Urinary bladder (tissue), 3 donors: ENCODE measurements at regions not wholly inside any gene's neighbourhood (a gene's known extent, or its start where the extent isn't known, plus 50 kb on each side); places are given as distances from the start of the nearest gene placed in this dataset.

ENCODE experiments used
- DNase-seq: peaks from one replicate; pipeline ENCODE4 v3.0.0-alpha.2; 2015; ENCODE audit errors: extremely low spot score
- H3K27ac ChIP-seq: one replicate; pipeline ENCODE4 v1.5.1; 2013; ENCODE audit warnings: low read depth, mild to moderate bottlenecking, moderate library complexity
- H3K36me3 ChIP-seq: one replicate; pipeline ENCODE4 v1.6.1; 2013; ENCODE audit warnings: mild to moderate bottlenecking, moderate library complexity; ENCODE audit not compliant: insufficient read depth
- H3K4me1 ChIP-seq: one replicate; pipeline ENCODE4 v1.6.1; 2013; ENCODE audit warnings: mild to moderate bottlenecking, moderate library complexity; ENCODE audit not compliant: insufficient read depth
- H3K4me3 ChIP-seq: one replicate; pipeline ENCODE4 v1.5.1; 2013; ENCODE audit warnings: low read depth, low read length
- WGBS: extraction: QIAGEN DNeasy Blood & Tissue Kit; methylation state at CpG from one replicate; pipeline ENCODE4 v1.1.7; 2013; 5-methylcytosine and 5-hydroxymethylcytosine counted together
- donor health status: healthy with polysubstance abuse.
- donor health status: healthy.

DNA sequence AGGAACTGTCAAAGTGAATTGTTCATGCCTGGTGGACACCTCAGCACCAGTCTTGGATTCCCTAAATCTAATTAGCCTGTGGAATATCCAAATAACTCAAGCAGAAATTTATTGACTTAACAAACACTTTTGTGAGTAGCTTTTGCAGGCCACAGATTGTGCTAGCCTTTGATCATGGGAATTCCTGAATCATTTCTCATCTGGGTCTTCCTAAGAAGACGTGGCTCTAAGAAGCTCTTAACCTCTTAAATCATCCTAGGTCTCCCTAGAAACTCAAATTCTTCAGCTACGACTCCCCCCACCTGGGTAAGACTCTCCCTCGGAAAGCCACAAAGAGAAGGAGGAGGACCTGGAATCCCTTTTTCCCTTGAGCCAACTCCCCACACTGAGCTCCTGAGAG lies 53.8 kb upstream of the PSEN2 start:
- Histone ChIP-seq H3K4me3 (no peak overlapping the region), H3K27ac (no peak overlapping the region), H3K4me1 (no peaks in the 10 kb centered on the region), H3K36me3 (no peaks in the 10 kb centered on the region)
- no peak for DNase-seq
- WGBS: 67% methylated on average over 3 of the region's 3 CpGs

GRCh38 chr1:226814751-226815537 lies 55.5 kb upstream of the PSEN2 start:
- 17% methylated on average over 10 of the region's 10 CpGs for WGBS
- H3K4me1 ChIP-seq: no peaks in the 10 kb centered on the region
- no peak for DNase-seq
- H3K36me3 ChIP-seq: no peaks in the 10 kb centered on the region
- H3K4me3 ChIP-seq: no peak overlapping the region
- peak overlapping the region; percentile 7 for H3K27ac ChIP-seq

- Histone ChIP-seq H3K27ac (no peak overlapping the region), H3K4me1 (no peaks in the 10 kb centered on the region), H3K36me3 (no peaks in the 10 kb centered on the region), H3K4me3 (no peak overlapping the region)
- DNase-seq: no peak
- 92% methylated on average over 7 of the region's 7 CpGs for WGBS
Measured at GRCh38 chr1:226813671-226814591, 56.5 kb upstream of the PSEN2 start.

- 95% methylated on average over 4 of the region's 4 CpGs for WGBS
- DNase-seq: no peak
- Histone ChIP-seq H3K27ac (no peak overlapping the region), H3K4me1 (no peaks in the 10 kb centered on the region), H3K4me3 (no peak overlapping the region), H3K36me3 (no peaks in the 10 kb centered on the region)
Measured at GRCh38 chr1:226810681-226811080, 59.7 kb upstream of the PSEN2 start.

DNA sequence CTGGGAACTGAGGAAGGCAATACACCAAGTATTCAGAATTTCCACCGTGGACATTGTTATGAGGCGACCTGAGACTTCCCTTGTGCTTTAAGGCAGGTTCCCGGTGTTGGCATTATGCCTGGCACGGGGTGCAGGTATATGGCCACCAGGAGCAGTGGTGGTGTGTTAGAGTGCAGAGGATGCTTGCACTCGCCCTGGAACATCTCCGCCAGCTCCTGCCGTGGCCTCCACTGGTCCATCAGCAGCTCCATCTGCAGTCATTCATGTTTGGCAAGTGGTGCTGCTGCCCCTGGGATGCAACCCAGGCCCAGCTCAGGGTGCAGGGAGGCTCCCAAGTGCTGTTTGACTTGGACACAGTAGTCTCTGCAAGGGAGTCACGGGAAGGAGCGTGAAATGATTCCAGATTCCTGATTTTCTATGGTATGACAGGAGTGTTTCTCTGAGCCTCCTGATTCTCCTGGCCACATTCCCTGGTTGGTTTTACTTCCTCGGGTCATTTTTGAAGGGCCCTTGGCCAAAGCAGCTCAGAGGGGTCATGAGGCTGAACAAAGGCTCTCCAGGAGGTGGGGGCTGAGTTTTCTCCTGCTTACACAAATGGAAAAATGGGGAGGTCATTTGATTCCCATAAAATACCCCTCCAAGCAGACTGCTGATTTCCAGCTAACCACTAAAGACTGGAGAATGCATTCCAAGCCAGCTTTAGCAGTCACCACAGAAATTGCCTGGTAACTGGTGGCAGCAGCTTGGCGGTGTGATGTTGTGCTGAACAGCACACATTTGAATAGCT lies 60.4 kb upstream of the PSEN2 start:
- H3K4me3 ChIP-seq: no peak overlapping the region
- DNase-seq: no peak

GRCh38 chr1:226808501-226808900 lies 61.9 kb upstream of the PSEN2 start:
- no peaks in the 10 kb centered on the region for H3K4me1 ChIP-seq
- no peaks in the 10 kb centered on the region for H3K36me3 ChIP-seq
- H3K27ac ChIP-seq: no peak overlapping the region
- no peak for DNase-seq
- WGBS: 94% methylated on average over 6 of the region's 6 CpGs
- no peak overlapping the region for H3K4me3 ChIP-seq

More for the DNA sequence above, 60.4 kb upstream of the PSEN2 start:
- 76% methylated on average over 11 of the region's 11 CpGs for whole genome bisulfite sequencing
- Histone ChIP-seq H3K4me1 (no peaks in the 10 kb centered on the region), H3K27ac (no peak overlapping the region), H3K36me3 (no peaks in the 10 kb centered on the region)

DNA sequence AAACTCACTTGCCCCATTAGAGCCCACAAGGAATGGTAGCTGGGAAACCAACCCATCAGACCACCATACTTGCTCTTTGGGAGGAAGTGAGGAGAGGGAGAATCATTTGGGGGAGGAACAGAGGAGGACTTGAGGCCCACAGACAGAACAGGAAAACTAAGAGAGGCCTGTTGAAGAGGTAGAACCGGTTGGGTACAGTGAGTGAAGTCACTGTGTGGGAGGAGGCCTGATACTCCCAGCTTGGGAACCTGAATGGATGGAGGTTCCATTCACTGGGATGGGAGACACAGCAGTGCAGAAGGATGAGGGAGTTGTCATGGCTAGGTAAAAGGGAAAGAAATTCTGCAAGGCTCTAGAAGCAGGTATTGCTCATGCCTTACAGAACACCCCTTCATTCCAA lies 63.4 kb upstream of the PSEN2 start:
- Histone ChIP-seq H3K36me3 (no peaks in the 10 kb centered on the region), H3K27ac (no peak overlapping the region), H3K4me3 (no peak overlapping the region), H3K4me1 (no peaks in the 10 kb centered on the region)
- no peak for DNase-seq
- WGBS: 72% methylated on average over 1 of the region's 1 CpG

DNA sequence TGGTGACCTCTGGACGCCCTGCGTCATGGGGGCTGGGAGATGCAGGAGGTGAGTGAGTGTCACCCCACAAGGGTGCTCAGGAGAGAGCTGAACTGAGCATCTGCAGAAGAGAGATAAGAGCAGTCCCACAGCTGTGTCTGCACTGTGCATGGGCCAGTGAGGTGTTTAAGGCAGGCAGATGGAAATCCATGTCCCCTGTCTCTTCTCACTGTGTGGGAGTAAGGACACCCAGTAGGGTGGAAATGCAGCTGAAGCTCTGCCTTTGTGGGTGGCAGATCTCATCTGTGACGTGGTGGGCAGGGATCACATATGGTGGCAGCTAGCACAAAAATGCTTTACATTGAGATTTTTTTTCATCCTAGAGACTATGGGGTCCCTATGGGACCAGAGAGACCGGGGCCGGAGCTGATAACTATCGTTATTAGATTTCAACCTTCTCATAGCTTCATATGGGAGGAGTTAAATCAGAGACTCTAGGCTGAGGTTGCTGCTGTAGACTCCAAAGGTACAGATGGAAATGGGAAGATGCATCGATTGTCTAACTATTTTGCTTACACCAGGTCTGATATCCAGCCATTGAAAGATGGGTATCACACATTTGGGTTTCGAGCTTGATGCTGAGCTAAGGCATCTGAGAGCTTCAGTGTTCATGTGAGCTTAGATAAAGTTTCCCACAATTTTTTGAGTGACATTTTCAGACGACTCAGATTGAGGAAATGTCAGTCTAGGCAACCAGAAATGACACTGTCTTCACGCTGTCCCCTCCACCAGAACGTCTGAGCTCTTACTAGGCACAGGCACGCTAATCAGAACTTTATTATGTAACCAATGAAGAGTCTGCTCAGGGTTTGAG lies 65.3 kb upstream of the PSEN2 start:
- Histone ChIP-seq H3K4me3 (no peak overlapping the region), H3K4me1 (no peaks in the 10 kb centered on the region), H3K27ac (no peak overlapping the region), H3K36me3 (no peaks in the 10 kb centered on the region)
- DNase-seq: no peak
- WGBS: 89% methylated on average over 12 of the region's 12 CpGs

GRCh38 chr1:226800763-226801380 lies 61.8 kb upstream of the ITPKB start:
- DNase-seq: no peak
- Histone ChIP-seq H3K27ac (no peak overlapping the region), H3K36me3 (no peaks in the 10 kb centered on the region), H3K4me1 (no peaks in the 10 kb centered on the region), H3K4me3 (no peak overlapping the region)
- 84% methylated on average over 2 of the region's 2 CpGs for WGBS

DNA sequence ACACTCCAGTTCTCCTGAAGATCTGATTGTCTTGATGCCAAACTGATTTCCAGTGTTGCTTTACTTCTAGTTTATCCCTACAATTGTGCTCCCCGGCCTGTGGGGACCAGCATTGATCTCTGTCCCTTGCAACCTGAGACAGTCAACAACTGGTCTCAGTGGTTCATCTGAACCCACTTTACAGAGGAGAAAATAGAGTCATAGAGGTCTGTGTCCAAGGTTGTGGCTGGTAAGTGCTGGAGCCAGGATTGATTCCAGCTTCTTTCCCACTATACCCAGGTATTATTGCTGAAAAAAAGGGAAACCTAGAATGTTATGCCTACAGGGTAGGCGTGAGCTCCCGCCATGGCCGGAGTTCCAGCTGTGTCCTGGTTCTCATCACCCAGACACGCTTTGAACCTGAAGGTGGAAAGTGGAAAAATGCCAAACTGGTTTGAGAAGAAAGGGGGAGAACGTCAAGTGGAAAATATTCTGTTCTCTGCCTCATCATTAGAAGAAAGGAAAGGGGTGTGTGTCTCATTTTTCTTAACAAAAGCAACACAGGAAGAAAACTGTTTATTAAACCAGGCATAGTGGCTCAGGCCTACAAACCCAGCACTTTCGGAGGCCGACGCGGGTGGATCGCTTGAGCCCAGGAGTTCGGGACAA lies 60.7 kb upstream of the ITPKB start:
- no peak for DNase-seq
- no peak overlapping the region for H3K27ac ChIP-seq
- no peaks in the 10 kb centered on the region for H3K4me1 ChIP-seq
- H3K36me3 ChIP-seq: no peaks in the 10 kb centered on the region
- H3K4me3 ChIP-seq: no peak overlapping the region
- WGBS: 54% methylated on average over 12 of the region's 12 CpGs

- Histone ChIP-seq H3K4me1 (no peaks in the 10 kb centered on the region), H3K36me3 (no peaks in the 10 kb centered on the region), H3K4me3 (no peak overlapping the region), H3K27ac (no peak overlapping the region)
- no peak for DNase-seq
- 82% methylated on average over 22 of the region's 22 CpGs for WGBS
Measured at GRCh38 chr1:226798427-226799411, 59.6 kb upstream of the ITPKB start.
